ENCODE measurements at regions not wholly inside any gene's neighbourhood (a gene's known extent, or its start where the extent isn't known, plus 50 kb on each side); places are given as distances from the start of the nearest gene placed in this dataset.
A peak's percentile ranks its signal among the peaks of the same experiment; 100 is the strongest.

DNA sequence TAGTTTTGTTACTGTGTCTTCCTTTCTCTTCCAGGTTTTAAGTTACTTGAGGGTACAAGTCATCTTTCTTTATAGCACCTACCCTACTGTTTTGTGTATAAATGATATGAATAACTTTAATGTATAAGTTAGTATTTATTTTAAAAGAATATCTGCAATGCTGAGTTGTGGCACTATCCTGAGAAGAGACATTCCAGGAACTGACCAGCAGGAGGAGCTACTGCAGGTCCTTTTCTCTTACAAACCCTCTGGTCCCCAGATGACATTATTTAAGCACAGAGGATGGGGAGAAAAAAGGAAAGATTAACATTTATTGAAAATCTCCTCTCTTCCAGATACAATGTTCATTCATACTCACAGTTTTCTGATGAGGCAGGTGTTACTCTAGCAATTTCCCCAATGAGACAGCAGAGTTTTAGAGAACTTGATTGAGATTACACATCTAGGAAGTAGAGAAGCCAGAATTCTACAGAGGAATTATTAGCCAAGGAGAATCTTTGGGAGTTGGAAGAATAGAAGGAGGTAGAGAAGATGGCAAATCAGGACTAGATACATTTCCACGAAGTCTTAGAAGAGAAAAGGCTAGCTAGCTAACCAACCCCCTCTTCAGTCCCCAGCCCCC lies 541.2 kb upstream of the API5 start:
- Histone ChIP-seq H3K4me2 (ENCODE audit: low read depth, low read length) (no peak overlapping the region), H3K9me2 (replicated peaks; ENCODE audit: insufficient read depth, low read length) (no peaks in the 10 kb centered on the region), H3K36me3 (replicated peaks; ENCODE audit: insufficient read depth, low read length) (no peaks in the 10 kb centered on the region), H3K4me1 (ENCODE audit: low read length) (peaks cover 8% of the 10 kb centered on the region; the same call in 1 of the 2 replicates), H3K4me3 (ENCODE audit: low read length) (no peak overlapping the region), H3K9me3 (replicated peaks; ENCODE audit: insufficient read depth, low read length) (no peaks in the 10 kb centered on the region), H3K27ac (ENCODE audit: low read length) (no peak overlapping the region), H4K20me1 (ENCODE audit: insufficient read depth, low read length) (no peaks in the 10 kb centered on the region), H2AFZ (ENCODE audit: low read length) (no peak overlapping the region), H3K79me2 (ENCODE audit: low read length) (no peaks in the 10 kb centered on the region), H3K27me3 (replicated peaks; ENCODE audit: insufficient read depth, low read length) (no peaks in the 10 kb centered on the region), H3F3A (ENCODE audit: insufficient read depth, low read length) (no peaks in the 10 kb centered on the region), H3K9ac (ENCODE audit: low read length) (no peak overlapping the region)
- TF ChIP-seq EZH2phosphoT487 (IDR thresholded peaks at IDR 0.05; ENCODE audit: low read length): no peak
- TF ChIP-seq EZH2 (optimal IDR thresholded peaks at IDR 0.05; ENCODE audit: low read depth, low read length): no peak
- TF ChIP-seq, protein P1, sequence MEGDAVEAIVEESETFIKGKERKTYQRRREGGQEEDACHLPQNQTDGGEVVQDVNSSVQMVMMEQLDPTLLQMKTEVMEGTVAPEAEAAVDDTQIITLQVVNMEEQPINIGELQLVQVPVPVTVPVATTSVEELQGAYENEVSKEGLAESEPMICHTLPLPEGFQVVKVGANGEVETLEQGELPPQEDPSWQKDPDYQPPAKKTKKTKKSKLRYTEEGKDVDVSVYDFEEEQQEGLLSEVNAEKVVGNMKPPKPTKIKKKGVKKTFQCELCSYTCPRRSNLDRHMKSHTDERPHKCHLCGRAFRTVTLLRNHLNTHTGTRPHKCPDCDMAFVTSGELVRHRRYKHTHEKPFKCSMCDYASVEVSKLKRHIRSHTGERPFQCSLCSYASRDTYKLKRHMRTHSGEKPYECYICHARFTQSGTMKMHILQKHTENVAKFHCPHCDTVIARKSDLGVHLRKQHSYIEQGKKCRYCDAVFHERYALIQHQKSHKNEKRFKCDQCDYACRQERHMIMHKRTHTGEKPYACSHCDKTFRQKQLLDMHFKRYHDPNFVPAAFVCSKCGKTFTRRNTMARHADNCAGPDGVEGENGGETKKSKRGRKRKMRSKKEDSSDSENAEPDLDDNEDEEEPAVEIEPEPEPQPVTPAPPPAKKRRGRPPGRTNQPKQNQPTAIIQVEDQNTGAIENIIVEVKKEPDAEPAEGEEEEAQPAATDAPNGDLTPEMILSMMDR (IDR thresholded peaks at IDR 0.05; ENCODE audit: low read length): peak; percentile 65
- DNase-seq: peak; percentile 41

DNA sequence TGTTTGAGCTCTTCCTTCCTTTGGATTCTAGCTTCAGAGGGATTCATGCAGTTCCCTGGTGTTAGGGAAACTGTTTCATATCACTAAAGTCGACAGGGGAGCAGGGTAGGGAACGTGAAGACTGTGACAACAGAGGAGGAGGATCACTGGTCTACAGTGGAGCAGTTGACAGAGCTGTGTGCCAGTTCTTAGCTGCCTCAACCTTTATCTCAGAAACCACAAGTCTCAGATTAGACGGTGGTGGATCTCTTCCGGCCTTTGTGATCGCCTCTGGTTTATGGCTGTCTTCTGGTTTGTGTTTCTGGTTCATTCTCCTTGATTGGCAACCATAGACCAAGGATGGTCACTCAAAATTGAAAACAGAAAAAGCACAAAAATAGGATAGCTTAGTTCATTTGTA lies 538.9 kb upstream of the API5 start:
- Histone ChIP-seq H3F3A (ENCODE audit: insufficient read depth, low read length) (no peaks in the 10 kb centered on the region), H2AFZ (ENCODE audit: low read length) (no peak overlapping the region), H3K36me3 (replicated peaks; ENCODE audit: insufficient read depth, low read length) (no peaks in the 10 kb centered on the region), H3K27me3 (replicated peaks; ENCODE audit: insufficient read depth, low read length) (no peaks in the 10 kb centered on the region), H3K4me1 (ENCODE audit: low read length) (peaks cover 8% of the 10 kb centered on the region; the same call in 1 of the 2 replicates), H4K20me1 (ENCODE audit: insufficient read depth, low read length) (no peaks in the 10 kb centered on the region), H3K79me2 (ENCODE audit: low read length) (no peaks in the 10 kb centered on the region), H3K9me2 (replicated peaks; ENCODE audit: insufficient read depth, low read length) (no peaks in the 10 kb centered on the region), H3K27ac (ENCODE audit: low read length) (no peak overlapping the region; the same call in 1 of the 2 replicates), H3K4me2 (ENCODE audit: low read depth, low read length) (0 out of 2 replicates have a peak overlapping the region, but pooled peaks have one; percentile 8), H3K9me3 (replicated peaks; ENCODE audit: insufficient read depth, low read length) (no peaks in the 10 kb centered on the region), H3K4me3 (ENCODE audit: low read length) (no peak overlapping the region), H3K9ac (ENCODE audit: low read length) (no peak overlapping the region)
- peak; percentile 31 for DNase-seq
- TF ChIP-seq EZH2 (optimal IDR thresholded peaks at IDR 0.05; ENCODE audit: low read depth, low read length) (no peak), EZH2phosphoT487 (IDR thresholded peaks at IDR 0.05; ENCODE audit: low read length) (no peak)
- TF ChIP-seq, protein P1 (IDR thresholded peaks at IDR 0.05; ENCODE audit: low read length): no peak

DNA sequence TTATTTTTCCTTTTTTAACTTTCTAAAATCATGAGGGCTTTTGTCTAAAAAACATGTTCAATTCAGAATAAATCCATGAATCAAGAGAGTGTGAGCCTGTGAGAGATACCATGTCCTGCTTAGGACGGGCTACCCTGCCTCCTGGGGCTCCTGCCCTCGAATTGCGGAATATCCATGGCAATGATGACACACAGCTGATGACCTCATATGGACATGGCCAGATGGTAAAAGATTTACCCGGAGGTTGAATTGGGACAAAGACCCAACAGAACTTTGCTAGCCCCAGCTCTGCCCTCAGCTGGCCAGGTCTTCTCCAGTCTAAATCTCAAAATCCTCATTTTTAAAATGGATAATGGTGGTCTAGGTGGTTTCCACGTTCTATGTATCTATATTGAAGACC lies 538.1 kb upstream of the API5 start:
- Histone ChIP-seq H3F3A (ENCODE audit: insufficient read depth, low read length) (no peaks in the 10 kb centered on the region), H3K4me3 (ENCODE audit: low read length) (no peak overlapping the region), H3K27me3 (replicated peaks; ENCODE audit: insufficient read depth, low read length) (no peaks in the 10 kb centered on the region), H3K79me2 (ENCODE audit: low read length) (no peaks in the 10 kb centered on the region), H3K9me3 (replicated peaks; ENCODE audit: insufficient read depth, low read length) (no peaks in the 10 kb centered on the region), H4K20me1 (ENCODE audit: insufficient read depth, low read length) (no peaks in the 10 kb centered on the region), H3K9ac (ENCODE audit: low read length) (no peak overlapping the region), H3K9me2 (replicated peaks; ENCODE audit: insufficient read depth, low read length) (no peaks in the 10 kb centered on the region), H3K4me2 (ENCODE audit: low read depth, low read length) (no peak overlapping the region), H3K36me3 (replicated peaks; ENCODE audit: insufficient read depth, low read length) (no peaks in the 10 kb centered on the region), H3K27ac (ENCODE audit: low read length) (no peak overlapping the region), H2AFZ (ENCODE audit: low read length) (no peak overlapping the region), H3K4me1 (ENCODE audit: low read length) (peaks cover 8% of the 10 kb centered on the region; the same call in 1 of the 2 replicates)
- no peak for DNase-seq
- TF ChIP-seq, protein P1 (IDR thresholded peaks at IDR 0.05; ENCODE audit: low read length): no peak
- no peak for TF ChIP-seq EZH2 (optimal IDR thresholded peaks at IDR 0.05; ENCODE audit: low read depth, low read length)
- no peak for TF ChIP-seq EZH2phosphoT487 (IDR thresholded peaks at IDR 0.05; ENCODE audit: low read length)

Data from MM.1S (cell line).